HepG2 (cell line): ENCODE measurements at regions not wholly inside any gene's neighbourhood (a gene's known extent, or its start where the extent isn't known, plus 50 kb on each side); places are given as distances from the start of the nearest gene placed in this dataset.

Experiments used
- ATAC-seq: fragments of 200-7000 bp; cut with Tn5 transposase; 3 replicates; pipeline ENCODE4 v1.9.1; 2020; ENCODE audit warnings: mild to moderate bottlenecking, moderate library complexity
- BruUV-seq: library from RNA; stranded (reverse); fragments of 400-500 nt; replicated peaks from 2 replicates; lab custom pipeline; 2021; lab: Mats Ljungman, UMichigan
- CTCF ChIA-PET: fragments of 300-600 bp; formaldehyde crosslinking; extraction: SDS; loops from one replicate; lab custom pipeline; 2021; ENCODE audit warnings: low total read pairs, inconsistent platforms, low intra/inter-chr PET ratio; lab: Yijun Ruan, JAX
- POLR2A ChIA-PET: fragments of 350-600 bp; sonication (Branson Sonifier 250); formaldehyde crosslinking; loops from one replicate; lab custom pipeline; 2020; ENCODE audit warnings: antibody characterized with exemption, inconsistent platforms; lab: Yijun Ruan, JAX
- DNase-seq: peaks from one replicate; pipeline ENCODE4 v3.0.0-alpha.2; 2015; ENCODE audit warnings: low spot score
- FAIRE-seq: peaks from 3 replicates; lab custom pipeline; 2011; peaks lifted over from hg19 to GRCh38; lab: Jason Lieb, UNC
- H2AFZ ChIP-seq: one replicate; pipeline ENCODE4 v1.6.1; 2011; ENCODE audit warnings: low read length, inconsistent platforms
- H3K27ac ChIP-seq: fragments of 300-600 bp; 3 replicates; pipeline ENCODE4 v1.8.0; 2011; ENCODE audit warnings: mixed run types, mild to moderate bottlenecking, mixed read lengths, low read length, inconsistent platforms; ENCODE audit not compliant: insufficient read depth; ENCODE audit errors: extremely low read length
- H3K27me3 ChIP-seq, 2 experiments: fragments of 200-600 bp in 1 of 2; 2 replicates in 1 of 2; 3 replicates in 1 of 2; pipeline versions ENCODE4 v1.6.0 to v1.8.0; 2011; ENCODE audit warnings: low read length in 2 of 2, mild to moderate bottlenecking in 2 of 2, moderate library complexity in 2 of 2, inconsistent platforms in 1 of 2; ENCODE audit not compliant: insufficient read depth in 2 of 2, control insufficient read depth in 1 of 2
- H3K36me3 ChIP-seq, 2 experiments: fragments of 200-600 bp in 1 of 2; replicated peaks in 1 of 2; 2 replicates in 1 of 2; 3 replicates in 1 of 2; pipeline versions ENCODE4 v1.5.1 to v1.8.0; 2011; ENCODE audit warnings: low read length in 2 of 2, inconsistent platforms in 1 of 2; ENCODE audit not compliant: insufficient read depth in 2 of 2, control insufficient read depth in 1 of 2
- H3K4me1 ChIP-seq: 2 replicates; pipeline ENCODE4 v1.5.1; 2012; ENCODE audit warnings: low read length, inconsistent platforms; ENCODE audit not compliant: insufficient read depth
- H3K4me2 ChIP-seq: 2 replicates; pipeline ENCODE4 v1.6.0; 2011; ENCODE audit warnings: low read depth, low read length, inconsistent platforms
- H3K4me3 ChIP-seq, 3 experiments: fragments of 200-600 bp in 1 of 3; sonication (generic), shearing (Covaris generic) in 1 of 3; replicated peaks in 1 of 3; 2 replicates each; pipeline ENCODE4 v1.5.1; 2011 to 2016; ENCODE audit warnings: low read length in 3 of 3, inconsistent platforms in 2 of 3, low read depth in 2 of 3, mild to moderate bottlenecking in 2 of 3, control low read depth in 1 of 3, mixed read lengths in 1 of 3; ENCODE audit not compliant: insufficient read depth in 1 of 3
- H3K79me2 ChIP-seq: one replicate; pipeline ENCODE4 v1.6.1; 2011; ENCODE audit warnings: low read length, inconsistent platforms; ENCODE audit not compliant: insufficient read depth
- H3K9ac ChIP-seq: 2 replicates; pipeline ENCODE4 v1.6.0; 2011; ENCODE audit warnings: mild to moderate bottlenecking, low read depth, low read length, inconsistent platforms; ENCODE audit not compliant: insufficient read depth
- H3K9me3 ChIP-seq: 2 replicates; pipeline ENCODE4 v1.5.1; 2012; ENCODE audit warnings: mild to moderate bottlenecking, low read length
- H4K20me1 ChIP-seq: 2 replicates; pipeline ENCODE4 v1.6.0; 2011; ENCODE audit warnings: inconsistent platforms, mild to moderate bottlenecking, low read length, moderate library complexity; ENCODE audit not compliant: insufficient read depth
- JUND ChIP-seq: sonication (generic); formaldehyde crosslinking; IDR thresholded peaks from 2 replicates; pipeline ENCODE4 v1.8.0; 2022; ENCODE audit warnings: mild to moderate bottlenecking, missing genetic modification reagents
- SP1 ChIP-seq, 2 experiments: fragments of 450-650 bp in 1 of 2; sonication (generic) in 1 of 2; formaldehyde crosslinking in 1 of 2; IDR thresholded peaks; 2 replicates each; pipeline versions ENCODE4 v1.4.0 to v1.6.1; 2016 to 2020; ENCODE audit warnings: missing genetic modification reagents in 1 of 2
- ZC3H13 ChIP-seq: sonication (generic); formaldehyde crosslinking; IDR thresholded peaks from 2 replicates; pipeline ENCODE4 v1.8.1; 2023; ENCODE audit warnings: mild to moderate bottlenecking, missing genetic modification reagents, moderate library complexity
- ZNF432 ChIP-seq: sonication (generic); formaldehyde crosslinking; IDR thresholded peaks from 2 replicates; pipeline ENCODE4 v1.5.0; 2020; ENCODE audit warnings: missing genetic modification reagents, mild to moderate bottlenecking, borderline replicate concordance
- ZNF496 ChIP-seq: sonication (generic); formaldehyde crosslinking; IDR thresholded peaks from 2 replicates; pipeline ENCODE4 v1.8.1; 2023; ENCODE audit warnings: mild to moderate bottlenecking, moderate library complexity, missing genetic modification reagents; ENCODE audit not compliant: insufficient replicate concordance
- ZNF790 ChIP-seq: sonication (generic); formaldehyde crosslinking; IDR thresholded peaks from 2 replicates; pipeline ENCODE4 v1.8.0; 2022; ENCODE audit warnings: missing genetic modification reagents, mild to moderate bottlenecking, borderline replicate concordance
- WGBS: methylation state at CpG from one replicate; pipeline ENCODE4 v1.1.6; 2017; ENCODE audit warnings: low lambda C conversion rate; 5-methylcytosine and 5-hydroxymethylcytosine counted together
- in situ Hi-C: cut with HindIII; loops from 2 replicates; pipeline ENCODE4 v1.10.0; 2017; ENCODE audit warnings: low pct_unique_long_range_greater_than_20kb; ENCODE audit not compliant: extremely low pct_ligation_motif_present
- intact Hi-C: fragments of 100-400 bp; cut with micrococcal nuclease; formaldehyde crosslinking; loops from one replicate; pipeline ENCODE4 v1.10.0; 2022; ENCODE audit not compliant: unreplicated experiment
- TF ChIP-seq, protein P1 (sequence below): sonication (generic); formaldehyde crosslinking; IDR thresholded peaks from 2 replicates; pipeline ENCODE4 v1.4.0; 2020; ENCODE audit warnings: low read depth, mild to moderate bottlenecking, missing genetic modification reagents

DNA sequence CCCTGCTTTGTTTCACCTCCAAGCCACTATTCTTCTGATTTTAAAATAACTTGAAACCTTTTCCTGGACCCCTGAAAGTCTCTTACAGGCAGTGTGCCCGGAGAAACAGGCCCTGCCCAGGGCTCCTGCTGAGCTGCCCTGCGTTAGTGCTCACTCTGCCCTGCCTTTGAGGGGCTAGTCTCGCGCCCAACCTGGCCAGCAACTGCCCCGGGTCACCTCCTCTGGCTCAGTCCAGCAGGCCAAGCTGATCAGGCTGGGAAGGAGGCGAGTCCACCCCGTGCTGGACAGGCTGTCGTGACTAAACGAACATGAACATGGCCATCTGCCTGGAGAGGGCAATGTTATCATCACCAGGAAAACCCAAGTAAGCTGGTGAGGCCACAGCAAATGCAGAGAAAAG is 245.4 kb downstream of the ANKRD60 start (continued):
- no peak for TF ChIP-seq ZNF496 (CRISPR knock-in tag)

DNA sequence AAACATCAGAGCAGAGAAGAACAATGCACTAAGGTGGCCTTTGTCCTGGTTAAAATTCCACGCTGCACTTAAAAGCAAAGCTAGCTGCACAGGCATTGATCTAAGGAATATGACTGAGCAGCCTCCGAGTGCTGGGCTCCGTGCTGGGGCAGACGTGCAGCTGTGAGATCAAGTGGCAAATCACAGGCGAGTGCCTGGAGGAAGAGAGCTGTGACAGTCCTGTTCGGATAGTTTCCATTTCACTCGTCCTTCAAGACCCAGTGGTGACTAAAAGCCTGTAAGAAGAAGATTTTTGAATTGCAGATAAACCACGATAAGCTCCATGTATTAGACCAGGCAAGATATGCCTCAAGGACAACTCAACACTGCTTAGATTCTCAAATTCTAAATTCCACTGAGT is 247.9 kb downstream of the ANKRD60 start:
- H4K20me1 ChIP-seq = no peaks in the 10 kb centered on the region; the same call in 1 of the 2 replicates
- ChIA-PET POLR2A (no interaction called here), CTCF (no interaction called here)
- H3K36me3 ChIP-seq = no peaks in the 10 kb centered on the region
- no peaks in the 10 kb centered on the region for H3K4me1 ChIP-seq
- no peak for TF ChIP-seq ZNF432
- TF ChIP-seq, protein P1, sequence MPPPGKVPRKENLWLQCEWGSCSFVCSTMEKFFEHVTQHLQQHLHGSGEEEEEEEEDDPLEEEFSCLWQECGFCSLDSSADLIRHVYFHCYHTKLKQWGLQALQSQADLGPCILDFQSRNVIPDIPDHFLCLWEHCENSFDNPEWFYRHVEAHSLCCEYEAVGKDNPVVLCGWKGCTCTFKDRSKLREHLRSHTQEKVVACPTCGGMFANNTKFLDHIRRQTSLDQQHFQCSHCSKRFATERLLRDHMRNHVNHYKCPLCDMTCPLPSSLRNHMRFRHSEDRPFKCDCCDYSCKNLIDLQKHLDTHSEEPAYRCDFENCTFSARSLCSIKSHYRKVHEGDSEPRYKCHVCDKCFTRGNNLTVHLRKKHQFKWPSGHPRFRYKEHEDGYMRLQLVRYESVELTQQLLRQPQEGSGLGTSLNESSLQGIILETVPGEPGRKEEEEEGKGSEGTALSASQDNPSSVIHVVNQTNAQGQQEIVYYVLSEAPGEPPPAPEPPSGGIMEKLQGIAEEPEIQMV = no peak
- TF ChIP-seq ZC3H13 (CRISPR knock-in tag) = no peak
- TF ChIP-seq JUND (CRISPR knock-in tag) = no peak
- TF ChIP-seq SP1 (IDR thresholded peaks at IDR 0.05) = no peak
- TF ChIP-seq SP1 (CRISPR knock-in tag; IDR thresholded peaks at IDR 0.05) = no peak
- no peak for TF ChIP-seq ZNF790
- H3K27ac ChIP-seq = no peak overlapping the region
- BruUV-seq = no TSS peak
- peak; percentile 8 for FAIRE-seq
- in situ Hi-C loops = no loop called here
- intact Hi-C loops = no loop called here
- no peak overlapping the region for H3K4me3 ChIP-seq
- peaks cover 0 to 50% of the 10 kb centered on the region in 2 experiments for H3K27me3 ChIP-seq
- WGBS = 0% methylated on average over 8 of the region's 8 CpGs
- no peak for ATAC-seq
- H3K9me3 ChIP-seq = no peaks in the 10 kb centered on the region
- H3K4me2 ChIP-seq = no peak overlapping the region
- H3K79me2 ChIP-seq = no peaks in the 10 kb centered on the region
- no peak overlapping the region for H3K9ac ChIP-seq
- H2AFZ ChIP-seq = no peak overlapping the region
- DNase-seq = no peak
